IMR-90 (cell line): ENCODE measurements at regions not wholly inside any gene's neighbourhood (a gene's known extent, or its start where the extent isn't known, plus 50 kb on each side); places are given as distances from the start of the nearest gene placed in this dataset.

Source experiments
- ATAC-seq: fragments of 200-7000 bp; cut with Tn5 transposase; 2 replicates; pipeline ENCODE4 v1.9.1; 2020; ENCODE audit warnings: low read depth, mild to moderate bottlenecking, moderate library complexity
- BruUV-seq: library from RNA; stranded (reverse); fragments of 400-500 nt; replicated peaks from 2 replicates; lab custom pipeline; 2021; lab: Mats Ljungman, UMichigan
- CTCF ChIA-PET: fragments of 300-600 bp; formaldehyde crosslinking; extraction: SDS; loops from one replicate; lab custom pipeline; 2021; ENCODE audit warnings: antibody characterized with exemption; lab: Yijun Ruan, JAX
- POLR2A ChIA-PET: fragments of 300-600 bp; sonication (Branson Sonifier 250); formaldehyde crosslinking; loops from one replicate; lab custom pipeline; 2022; ENCODE audit warnings: antibody characterized with exemption; ENCODE audit not compliant: unreplicated experiment; lab: Charles Lee
- DNase-seq: peaks from one replicate; pipeline ENCODE4 v3.0.0; 2013
- H2AFZ ChIP-seq: replicated peaks from 2 replicates; pipeline ENCODE3; 2013; ENCODE audit warnings: low read length, mild to moderate bottlenecking; ENCODE audit not compliant: poor library complexity
- H2AK5ac ChIP-seq: 2 replicates; pipeline ENCODE4 v1.6.1; 2013; ENCODE audit warnings: low read depth, low read length, inconsistent platforms
- H2AK9ac ChIP-seq: replicated peaks from 2 replicates; pipeline ENCODE3; 2013; ENCODE audit warnings: mild to moderate bottlenecking, low read depth, low read length, moderate library complexity; ENCODE audit not compliant: poor library complexity
- H2BK120ac ChIP-seq: 2 replicates; pipeline ENCODE4 v1.6.1; 2013; ENCODE audit warnings: low read depth, low read length, inconsistent platforms
- H2BK15ac ChIP-seq: 3 replicates; pipeline ENCODE4 v1.6.1; 2013; ENCODE audit warnings: low read depth, low read length, inconsistent platforms
- H2BK20ac ChIP-seq: 2 replicates; pipeline ENCODE4 v1.6.1; 2013; ENCODE audit warnings: low read depth, mild to moderate bottlenecking, inconsistent platforms, low read length, moderate library complexity
- H2BK5ac ChIP-seq: 2 replicates; pipeline ENCODE4 v1.6.1; 2013; ENCODE audit warnings: mild to moderate bottlenecking, low read depth, low read length, inconsistent platforms; ENCODE audit not compliant: poor library complexity, severe bottlenecking
- H3K14ac ChIP-seq: replicated peaks from 2 replicates; pipeline ENCODE4 v1.6.1; 2013; ENCODE audit warnings: low read depth, low read length, inconsistent platforms
- H3K18ac ChIP-seq: 2 replicates; pipeline ENCODE4 v1.6.1; 2013; ENCODE audit warnings: low read depth, low read length, control low read depth
- H3K23ac ChIP-seq: 2 replicates; pipeline ENCODE4 v1.6.1; 2013; ENCODE audit warnings: low read depth, low read length, inconsistent platforms
- H3K27ac ChIP-seq: 2 replicates; pipeline ENCODE4 v1.5.1; 2013; ENCODE audit warnings: mild to moderate bottlenecking, control low read depth, low read length; ENCODE audit not compliant: insufficient read depth
- H3K27me3 ChIP-seq: 2 replicates; pipeline ENCODE4 v1.6.1; 2013; ENCODE audit warnings: low read length; ENCODE audit not compliant: control insufficient read depth, insufficient read depth
- H3K36me3 ChIP-seq: 2 replicates; pipeline ENCODE4 v1.6.1; 2013; ENCODE audit warnings: low read length, mixed read lengths; ENCODE audit not compliant: control insufficient read depth, insufficient read depth
- H3K4ac ChIP-seq: 2 replicates; pipeline ENCODE4 v1.6.1; 2013; ENCODE audit warnings: low read depth, low read length, inconsistent platforms
- H3K4me1 ChIP-seq: 2 replicates; pipeline ENCODE4 v1.6.1; 2013; ENCODE audit warnings: low read length, mixed read lengths; ENCODE audit not compliant: control insufficient read depth, insufficient read depth
- H3K4me2 ChIP-seq: 2 replicates; pipeline ENCODE4 v1.6.1; 2013; ENCODE audit warnings: low read depth, mild to moderate bottlenecking, control low read depth, low read length, moderate library complexity
- H3K4me3 ChIP-seq: 2 replicates; pipeline ENCODE4 v1.5.1; 2013; ENCODE audit warnings: low read depth, mild to moderate bottlenecking, control low read depth, low read length, moderate library complexity; ENCODE audit not compliant: insufficient read depth
- H3K56ac ChIP-seq: 2 replicates; pipeline ENCODE4 v1.6.1; 2013; ENCODE audit warnings: low read length, inconsistent platforms; ENCODE audit not compliant: insufficient read depth; ENCODE audit errors: extremely low read depth
- H3K79me1 ChIP-seq, 2 experiments: 2 replicates each; pipeline ENCODE4 v1.6.1; 2013; ENCODE audit warnings: low read length in 2 of 2, inconsistent platforms in 1 of 2, low read depth in 1 of 2
- H3K9ac ChIP-seq: 2 replicates; pipeline ENCODE4 v1.6.1; 2013; ENCODE audit warnings: low read depth, low read length, control low read depth
- H3K9me1 ChIP-seq: 2 replicates; pipeline ENCODE4 v1.6.1; 2013; ENCODE audit warnings: low read length, inconsistent platforms; ENCODE audit not compliant: insufficient read depth
- H3K9me3 ChIP-seq: 2 replicates; pipeline ENCODE4 v1.6.1; 2013; ENCODE audit warnings: low read length; ENCODE audit not compliant: control insufficient read depth, insufficient read depth
- H4K20me1 ChIP-seq: 2 replicates; pipeline ENCODE4 v1.6.1; 2013; ENCODE audit warnings: low read length, inconsistent platforms; ENCODE audit not compliant: insufficient read depth
- H4K5ac ChIP-seq: 2 replicates; pipeline ENCODE4 v1.6.1; 2013; ENCODE audit warnings: mild to moderate bottlenecking, low read depth, low read length, control low read depth
- H4K8ac ChIP-seq, 2 experiments: 2 replicates each; pipeline ENCODE4 v1.6.1; 2013; ENCODE audit warnings: low read depth in 2 of 2, low read length in 2 of 2, control low read depth in 1 of 2, inconsistent platforms in 1 of 2
- H4K91ac ChIP-seq: 2 replicates; pipeline ENCODE4 v1.6.1; 2013; ENCODE audit warnings: low read depth, low read length, inconsistent platforms; ENCODE audit not compliant: insufficient read depth
- BHLHE40 ChIP-seq: fragments of 150-350 bp; IDR thresholded peaks from 2 replicates; pipeline ENCODE4 v1.6.1; 2016; ENCODE audit warnings: mild to moderate bottlenecking, low read depth, low read length
- CHD1 ChIP-seq: IDR thresholded peaks from 2 replicates; pipeline ENCODE4 v1.6.1; 2012; ENCODE audit warnings: low read depth, low read length, improper control_type of control experiment
- FOS ChIP-seq: fragments of 150-350 bp; IDR thresholded peaks from 2 replicates; pipeline ENCODE4 v1.6.1; 2016; ENCODE audit warnings: low read depth, low read length
- NFE2L2 ChIP-seq: fragments of 150-350 bp; IDR thresholded peaks from 2 replicates; pipeline ENCODE4 v1.6.1; 2016; ENCODE audit warnings: low read depth, mild to moderate bottlenecking, low read length
- POLR2A ChIP-seq: IDR thresholded peaks from 2 replicates; pipeline ENCODE4 v1.6.1; 2012; ENCODE audit warnings: mild to moderate bottlenecking, low read depth, low read length
- RCOR1 ChIP-seq: IDR thresholded peaks from 2 replicates; pipeline ENCODE4 v1.6.1; 2012; ENCODE audit warnings: mild to moderate bottlenecking, low read length, improper control_type of control experiment; ENCODE audit not compliant: insufficient replicate concordance
- WGBS, 2 experiments: methylation state at CpG; one replicate each; pipeline versions ENCODE4 v1.1.5 to v1.1.7; 2013; ENCODE audit warnings: missing lambda C conversion rate in 2 of 2; ENCODE audit not compliant: insufficient read length in 1 of 2; ENCODE audit errors: extremely low coverage in 2 of 2; 5-methylcytosine and 5-hydroxymethylcytosine counted together
- dilution Hi-C: fragments of 300-500 bp; cut with HindIII; formaldehyde crosslinking; loops from one replicate; pipeline ENCODE4 v1.14.3; 2018; ENCODE audit warnings: low sequenced_read_pairs; ENCODE audit not compliant: unreplicated experiment
- in situ Hi-C: fragments of 300-500 bp; cut with MboI; formaldehyde crosslinking; loops from 3 replicates; pipeline ENCODE4 v1.14.3; 2019; ENCODE audit warnings: low sequenced_read_pairs, inconsistent platforms, mixed read lengths
- intact Hi-C: fragments of 100-400 bp; cut with micrococcal nuclease; formaldehyde crosslinking; loops from 2 replicates; pipeline ENCODE4 v1.10.0; 2022
- TF ChIP-seq, protein P1 (sequence below): conservative IDR thresholded peaks from 2 replicates; pipeline ENCODE4 v1.5.1; 2012; ENCODE audit warnings: mild to moderate bottlenecking, low read depth, low read length, improper control_type of control experiment
- TF ChIP-seq, protein P2 (sequence below): fragments of 150-350 bp; IDR thresholded peaks from 2 replicates; pipeline ENCODE4 v1.6.1; 2016; ENCODE audit warnings: low read depth, mild to moderate bottlenecking, low read length, moderate library complexity, borderline replicate concordance

DNA sequence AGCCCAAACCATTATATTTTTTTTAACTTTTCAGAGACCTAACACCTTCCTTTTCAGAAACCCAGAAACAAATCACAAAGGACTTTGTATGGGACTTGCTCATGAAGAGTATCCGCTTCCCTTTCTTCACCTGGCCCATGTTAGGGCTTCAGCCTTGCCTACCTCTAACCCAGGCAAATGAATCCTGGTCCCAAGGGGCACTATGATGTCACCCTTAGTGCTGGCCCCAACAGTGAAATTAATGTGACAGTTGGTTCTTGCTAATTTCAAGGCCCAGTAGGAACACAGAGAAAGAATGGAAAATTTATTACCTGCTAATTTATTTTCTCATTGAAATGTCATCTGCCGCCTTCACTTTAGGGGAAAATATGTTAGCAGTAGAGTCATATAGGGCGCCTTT is 179.8 kb upstream of the NRXN3 start:
- in situ Hi-C loops (no loop called here), dilution Hi-C loops (no loop called here), intact Hi-C loops (no loop called here)
- Histone ChIP-seq H4K5ac (no peak overlapping the region), H2AK9ac (no peak overlapping the region), H3K27ac (no peak overlapping the region), H3K56ac (no peak overlapping the region), H3K4me1 (no peaks in the 10 kb centered on the region), H3K9me1 (no peaks in the 10 kb centered on the region), H3K23ac (no peak overlapping the region), H2AFZ (no peak overlapping the region), H3K27me3 (no peaks in the 10 kb centered on the region), H3K4me3 (no peak overlapping the region), H3K9ac (no peak overlapping the region), H2BK15ac (no peak overlapping the region), H3K36me3 (no peaks in the 10 kb centered on the region), H3K4ac (no peak overlapping the region), H4K20me1 (no peaks in the 10 kb centered on the region), H4K91ac (no peak overlapping the region), H3K18ac (no peak overlapping the region), H3K14ac (no peak overlapping the region), H3K9me3 (peaks cover 2% of the 10 kb centered on the region), H2AK5ac (no peak overlapping the region), H3K4me2 (no peak overlapping the region), H4K8ac (no peak overlapping the region), H2BK5ac (no peak overlapping the region), H2BK20ac (no peak overlapping the region), H2BK120ac (no peak overlapping the region), H3K79me1 (no peaks in the 10 kb centered on the region)
- ChIA-PET POLR2A (no interaction called here), CTCF (no interaction called here)
- no TSS peak for BruUV-seq
- no peak for TF ChIP-seq POLR2A
- no peak for TF ChIP-seq CHD1
- TF ChIP-seq, protein P1, sequence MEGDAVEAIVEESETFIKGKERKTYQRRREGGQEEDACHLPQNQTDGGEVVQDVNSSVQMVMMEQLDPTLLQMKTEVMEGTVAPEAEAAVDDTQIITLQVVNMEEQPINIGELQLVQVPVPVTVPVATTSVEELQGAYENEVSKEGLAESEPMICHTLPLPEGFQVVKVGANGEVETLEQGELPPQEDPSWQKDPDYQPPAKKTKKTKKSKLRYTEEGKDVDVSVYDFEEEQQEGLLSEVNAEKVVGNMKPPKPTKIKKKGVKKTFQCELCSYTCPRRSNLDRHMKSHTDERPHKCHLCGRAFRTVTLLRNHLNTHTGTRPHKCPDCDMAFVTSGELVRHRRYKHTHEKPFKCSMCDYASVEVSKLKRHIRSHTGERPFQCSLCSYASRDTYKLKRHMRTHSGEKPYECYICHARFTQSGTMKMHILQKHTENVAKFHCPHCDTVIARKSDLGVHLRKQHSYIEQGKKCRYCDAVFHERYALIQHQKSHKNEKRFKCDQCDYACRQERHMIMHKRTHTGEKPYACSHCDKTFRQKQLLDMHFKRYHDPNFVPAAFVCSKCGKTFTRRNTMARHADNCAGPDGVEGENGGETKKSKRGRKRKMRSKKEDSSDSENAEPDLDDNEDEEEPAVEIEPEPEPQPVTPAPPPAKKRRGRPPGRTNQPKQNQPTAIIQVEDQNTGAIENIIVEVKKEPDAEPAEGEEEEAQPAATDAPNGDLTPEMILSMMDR, result no peak
- no peak for TF ChIP-seq BHLHE40
- no peak for TF ChIP-seq FOS
- no peak for TF ChIP-seq RCOR1
- no peak for TF ChIP-seq NFE2L2
- TF ChIP-seq, protein P2, sequence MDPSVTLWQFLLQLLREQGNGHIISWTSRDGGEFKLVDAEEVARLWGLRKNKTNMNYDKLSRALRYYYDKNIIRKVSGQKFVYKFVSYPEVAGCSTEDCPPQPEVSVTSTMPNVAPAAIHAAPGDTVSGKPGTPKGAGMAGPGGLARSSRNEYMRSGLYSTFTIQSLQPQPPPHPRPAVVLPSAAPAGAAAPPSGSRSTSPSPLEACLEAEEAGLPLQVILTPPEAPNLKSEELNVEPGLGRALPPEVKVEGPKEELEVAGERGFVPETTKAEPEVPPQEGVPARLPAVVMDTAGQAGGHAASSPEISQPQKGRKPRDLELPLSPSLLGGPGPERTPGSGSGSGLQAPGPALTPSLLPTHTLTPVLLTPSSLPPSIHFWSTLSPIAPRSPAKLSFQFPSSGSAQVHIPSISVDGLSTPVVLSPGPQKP, result no peak
- no CpG with 5 or more reads among the region's 3 CpGs for WGBS, 2 experiments
- DNase-seq, result no peak
- no peak for ATAC-seq
